GM21529 (cell line): ENCODE measurements at regions not wholly inside any gene's neighbourhood (a gene's known extent, or its start where the extent isn't known, plus 50 kb on each side); places are given as distances from the start of the nearest gene placed in this dataset.
"Not testable (repeated sequence)": the region's sequence is repeated elsewhere in the genome, so short reads cannot be mapped to it uniquely, and the experiment has no call there.

Source experiments
- ATAC-seq: cut with Tn5 transposase; IDR thresholded peaks from one replicate; pipeline ENCODE4 v1.9.1; 2021; ENCODE audit not compliant: unreplicated experiment

GRCh38 chr5:124154714-124155113 is 591.7 kb downstream of the ZNF608 start:
- ATAC-seq: no peak

GRCh38 chr5:124153588-124153987 is 592.9 kb downstream of the ZNF608 start:
- no peak for ATAC-seq

DNA sequence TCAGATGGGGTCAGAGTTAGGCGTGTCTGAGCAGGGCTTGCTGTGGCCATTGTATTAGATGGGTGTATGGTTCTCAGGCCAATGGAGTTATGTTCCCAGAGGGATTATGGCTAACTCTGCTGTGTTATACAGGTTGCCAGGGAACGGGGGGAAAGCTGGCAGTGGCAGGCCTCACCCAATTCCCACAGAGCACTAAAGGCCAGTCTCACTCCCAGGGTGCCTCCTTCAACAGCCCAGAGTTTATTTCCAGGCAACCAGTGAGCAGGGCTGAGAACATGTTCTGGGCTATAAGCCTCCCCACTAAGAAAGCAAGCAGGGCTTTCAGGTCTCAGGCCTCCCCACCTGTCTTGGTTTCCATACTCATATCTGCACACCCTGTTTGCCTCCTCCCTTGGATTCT is 597.9 kb downstream of the ZNF608 start:
- ATAC-seq: no peak

GRCh38 chr5:124140060-124140459 is 606.4 kb downstream of the ZNF608 start:
- ATAC-seq: no peak

GRCh38 chr5:124139477-124139876 is 607.0 kb downstream of the ZNF608 start:
- no peak for ATAC-seq

DNA sequence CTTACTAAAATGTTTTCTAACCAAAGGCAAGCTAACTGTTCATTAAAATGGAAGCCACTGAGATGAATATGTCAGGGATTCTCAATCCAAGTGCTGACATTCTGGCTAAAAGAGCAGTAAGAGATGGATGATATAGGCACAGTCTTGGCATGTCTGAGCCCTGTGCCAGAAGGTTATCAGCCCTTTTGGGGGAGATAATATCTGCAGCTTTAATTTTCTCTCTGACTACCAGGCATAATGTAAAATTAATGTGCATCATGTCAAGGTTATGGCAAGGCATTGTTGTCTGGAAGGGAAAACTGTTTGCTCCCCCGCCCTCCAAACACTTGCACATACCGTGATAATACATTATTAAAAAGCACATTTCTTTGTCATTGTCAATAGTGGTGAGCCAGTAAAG is 609.8 kb downstream of the ZNF608 start:
- no peak for ATAC-seq

GRCh38 chr5:124134941-124135340 is 611.5 kb downstream of the ZNF608 start:
- ATAC-seq: no peak

GRCh38 chr5:124133406-124133805 is 613.0 kb downstream of the ZNF608 start:
- ATAC-seq: no peak

GRCh38 chr5:124132843-124133242 is 613.6 kb downstream of the ZNF608 start:
- no peak for ATAC-seq

DNA sequence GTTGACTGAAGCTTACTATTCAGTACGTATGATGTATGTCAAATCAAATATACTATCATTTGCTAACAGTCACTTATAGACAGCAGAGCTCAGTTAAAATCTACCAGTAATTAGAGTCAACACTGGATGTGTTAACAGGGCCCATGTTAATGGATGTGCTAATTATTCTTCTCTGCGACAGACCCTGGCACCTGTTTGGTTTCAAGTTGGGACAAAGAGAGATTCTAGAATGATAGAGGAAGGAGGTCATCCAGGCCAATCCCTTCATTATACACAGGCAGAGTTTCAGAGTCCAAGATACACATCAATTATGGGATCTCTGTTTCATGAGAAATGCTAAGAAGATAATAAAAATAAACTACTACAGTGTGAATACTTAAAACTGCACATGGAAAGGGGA is 615.0 kb downstream of the ZNF608 start:
- ATAC-seq: no peak

DNA sequence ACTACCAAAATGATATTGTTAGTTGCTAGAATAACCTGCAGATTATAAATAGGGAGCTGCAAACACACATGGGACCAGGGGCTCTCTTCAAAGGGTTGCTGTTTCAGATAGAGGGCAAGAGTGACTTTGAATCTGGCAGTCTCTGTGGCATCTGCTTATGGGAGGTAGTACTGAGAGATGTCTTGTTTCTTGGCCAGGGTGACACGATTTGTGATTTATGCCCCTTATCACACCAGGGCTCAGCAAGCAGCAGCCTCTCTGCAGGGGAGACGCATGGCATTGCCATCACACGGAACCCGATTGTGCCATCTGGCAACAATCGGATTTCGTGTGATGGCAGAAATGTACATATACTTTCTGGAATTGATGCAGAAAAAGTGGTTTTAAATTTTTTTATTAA is 615.6 kb downstream of the ZNF608 start:
- ATAC-seq: no peak

- ATAC-seq: no peak
Observed at GRCh38 chr5:124128867-124129266, 616.9 kb downstream of the CSNK1G3 start.

DNA sequence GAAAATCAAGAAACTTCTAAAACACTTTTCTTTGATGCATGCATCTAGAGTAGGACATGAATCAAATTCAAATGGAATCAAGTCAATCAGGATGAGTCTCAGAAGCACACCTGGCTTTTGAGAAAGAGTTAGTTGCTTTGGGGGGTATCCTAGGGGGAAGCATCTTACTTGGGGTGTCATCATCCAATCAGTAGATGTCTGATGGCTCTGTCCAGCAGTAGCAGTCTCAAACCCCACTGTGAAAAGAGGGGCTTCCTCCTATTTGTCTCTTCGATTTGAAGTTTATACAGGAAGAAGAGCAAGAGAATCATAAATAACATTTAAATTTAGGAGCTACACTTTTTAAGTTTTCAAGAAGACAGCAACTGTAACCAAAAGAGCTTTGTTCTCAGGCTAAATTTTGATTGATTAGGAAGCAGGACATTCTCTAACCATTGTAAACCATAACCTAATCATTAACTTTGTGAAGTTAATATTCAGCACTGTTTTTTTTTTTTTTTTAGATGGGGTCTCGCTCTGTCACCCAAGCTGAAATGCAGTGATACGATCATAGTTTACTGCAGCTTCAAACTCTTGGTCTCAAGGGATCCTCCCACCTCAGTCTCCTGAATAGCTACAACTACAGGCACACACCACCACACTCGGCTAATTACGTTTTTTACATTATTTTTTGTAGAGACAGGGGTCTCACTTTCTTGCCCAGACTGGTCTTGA is 614.7 kb downstream of the CSNK1G3 start:
- ATAC-seq: peak; percentile 86

GRCh38 chr5:124124711-124125229 is 612.8 kb downstream of the CSNK1G3 start:
- ATAC-seq: no peak

- ATAC-seq: no peak
Observed at GRCh38 chr5:124121198-124121597, 609.2 kb downstream of the CSNK1G3 start.

- no peak for ATAC-seq
Observed at GRCh38 chr5:124114911-124115310, 602.9 kb downstream of the CSNK1G3 start.

- ATAC-seq: no peak
Observed at GRCh38 chr5:124111886-124112285, 599.9 kb downstream of the CSNK1G3 start.

DNA sequence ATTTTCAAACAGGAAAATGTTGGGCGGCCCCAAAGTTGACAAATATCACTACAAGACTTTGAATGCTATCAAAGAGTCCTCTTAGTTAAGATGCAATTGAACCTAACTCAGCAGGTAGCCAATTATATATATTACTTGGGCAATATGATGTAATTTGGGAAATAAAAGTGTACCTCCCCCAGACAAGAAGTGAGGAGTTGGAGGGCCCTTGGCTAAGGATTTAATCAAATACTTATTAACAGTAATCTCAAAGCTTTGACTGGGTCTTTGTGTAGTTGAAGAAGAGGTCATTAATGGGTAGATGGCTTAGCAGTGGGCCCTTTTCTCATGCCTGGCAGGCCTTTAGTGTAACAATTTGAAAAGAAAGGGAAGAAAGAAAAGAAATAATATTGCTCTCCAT is 599.0 kb downstream of the CSNK1G3 start:
- ATAC-seq: no peak

GRCh38 chr5:124105326-124105725 is 593.3 kb downstream of the CSNK1G3 start:
- ATAC-seq: no peak

DNA sequence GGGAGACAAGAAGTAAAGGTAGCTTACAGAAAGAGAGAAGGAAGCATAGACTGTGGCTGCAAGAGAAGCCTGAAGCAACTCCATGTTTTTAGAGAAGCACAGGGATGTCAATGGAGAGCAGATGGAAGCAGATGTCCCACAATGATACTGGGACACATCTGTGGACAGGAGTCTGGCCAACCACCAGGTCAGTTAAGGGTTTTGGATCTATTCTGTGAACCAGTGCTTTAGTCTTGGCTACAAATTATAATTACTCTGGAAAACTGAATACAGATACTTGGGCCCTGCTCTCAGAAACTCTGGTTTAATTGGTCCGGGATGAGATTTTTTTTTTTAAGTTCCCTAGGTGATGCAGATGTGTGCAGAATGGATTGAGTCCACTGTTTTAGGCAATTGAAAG is 592.8 kb downstream of the CSNK1G3 start:
- ATAC-seq: no peak

GRCh38 chr5:124104344-124104743 is 592.4 kb downstream of the CSNK1G3 start:
- no peak for ATAC-seq

DNA sequence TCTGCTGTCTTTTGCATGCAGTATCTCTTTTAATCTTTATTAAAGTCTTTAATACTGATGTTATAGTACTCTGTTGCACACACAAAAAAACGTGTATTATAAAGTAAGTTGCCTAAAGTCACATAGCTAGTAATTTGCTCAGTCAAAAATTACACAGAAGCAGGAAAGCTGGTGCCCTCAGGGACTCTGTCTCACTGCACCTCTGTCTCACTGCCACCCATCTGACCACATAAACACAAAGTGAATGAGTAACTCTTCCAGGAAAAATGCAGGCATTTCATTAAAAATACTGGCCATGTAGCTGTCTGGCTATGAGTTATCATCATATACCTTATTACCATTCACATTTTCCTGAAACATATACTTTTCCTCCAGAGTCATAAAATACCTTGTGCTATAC is 591.7 kb downstream of the CSNK1G3 start:
- no peak for ATAC-seq

DNA sequence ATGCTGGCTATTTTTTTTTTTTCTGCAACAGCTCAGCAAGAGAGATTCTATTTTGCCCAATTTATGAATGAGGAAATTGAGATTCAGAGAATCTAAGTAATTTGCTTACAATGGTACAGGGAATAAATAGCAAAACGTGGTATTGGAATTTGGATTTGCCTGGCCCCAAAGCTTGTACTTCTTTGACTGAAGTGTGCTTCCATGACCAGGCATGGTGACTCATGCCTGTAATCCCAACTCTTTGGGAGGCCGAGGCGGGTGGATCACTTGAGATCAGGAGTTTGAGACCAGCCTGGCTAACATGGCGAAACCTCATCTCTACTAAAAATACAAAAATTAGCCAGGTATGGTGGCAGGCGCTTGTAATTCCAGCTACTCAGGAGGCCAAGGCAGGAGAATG is 591.1 kb downstream of the CSNK1G3 start:
- ATAC-seq: not testable (repeated sequence)
